ENCODE measurements at regions not wholly inside any gene's neighbourhood (a gene's known extent, or its start where the extent isn't known, plus 50 kb on each side); places are given as distances from the start of the nearest gene placed in this dataset.

- Histone ChIP-seq H3K4me2 (ENCODE audit: low read depth, low read length) (no peak overlapping the region), H3K4me1 (ENCODE audit: low read length) (peaks cover 4% of the 10 kb centered on the region), H4K20me1 (ENCODE audit: insufficient read depth, low read length) (no peaks in the 10 kb centered on the region), H3K9me3 (replicated peaks; ENCODE audit: insufficient read depth, low read length) (no peaks in the 10 kb centered on the region), H3K4me3 (ENCODE audit: low read length) (no peak overlapping the region), H3K27me3 (replicated peaks; ENCODE audit: insufficient read depth, low read length) (no peaks in the 10 kb centered on the region), H3K36me3 (replicated peaks; ENCODE audit: insufficient read depth, low read length) (no peaks in the 10 kb centered on the region), H3K27ac (ENCODE audit: low read length) (no peak overlapping the region), H2AFZ (ENCODE audit: low read length) (no peak overlapping the region), H3K9me2 (replicated peaks; ENCODE audit: insufficient read depth, low read length) (no peaks in the 10 kb centered on the region), H3K79me2 (ENCODE audit: low read length) (no peaks in the 10 kb centered on the region), H3F3A (ENCODE audit: insufficient read depth, low read length) (no peaks in the 10 kb centered on the region), H3K9ac (ENCODE audit: low read length) (no peak overlapping the region)
- TF ChIP-seq EZH2phosphoT487 (IDR thresholded peaks at IDR 0.05; ENCODE audit: low read length) (no peak), CTCF (IDR thresholded peaks at IDR 0.05; ENCODE audit: low read length) (peak; percentile 92)
- DNase-seq, result peak; percentile 22
Observed at GRCh38 chr2:7672027-7672684, 754.9 kb downstream of the RNF144A start.

- TF ChIP-seq EZH2phosphoT487 (IDR thresholded peaks at IDR 0.05; ENCODE audit: low read length) (no peak), CTCF (IDR thresholded peaks at IDR 0.05; ENCODE audit: low read length) (no peak), EZH2 (optimal IDR thresholded peaks at IDR 0.05; ENCODE audit: low read depth, low read length) (no peak)
- H3K79me2 ChIP-seq (ENCODE audit: low read length), result no peaks in the 10 kb centered on the region
- H3K9me2 ChIP-seq (replicated peaks; ENCODE audit: insufficient read depth, low read length), result no peaks in the 10 kb centered on the region
- H3K4me2 ChIP-seq (ENCODE audit: low read depth, low read length), result no peak overlapping the region
- H3K4me1 ChIP-seq (ENCODE audit: low read length), result no peaks in the 10 kb centered on the region
- H3K9ac ChIP-seq (ENCODE audit: low read length), result no peak overlapping the region
- H3K4me3 ChIP-seq (ENCODE audit: low read length), result no peak overlapping the region
- no peak overlapping the region for H2AFZ ChIP-seq (ENCODE audit: low read length)
- no peaks in the 10 kb centered on the region for H3K27me3 ChIP-seq (replicated peaks; ENCODE audit: insufficient read depth, low read length)
- H3K9me3 ChIP-seq (replicated peaks; ENCODE audit: insufficient read depth, low read length), result no peaks in the 10 kb centered on the region
- no peaks in the 10 kb centered on the region for H3F3A ChIP-seq (ENCODE audit: insufficient read depth, low read length)
- no peaks in the 10 kb centered on the region for H4K20me1 ChIP-seq (ENCODE audit: insufficient read depth, low read length)
- no peak overlapping the region for H3K27ac ChIP-seq (ENCODE audit: low read length)
- no peaks in the 10 kb centered on the region for H3K36me3 ChIP-seq (replicated peaks; ENCODE audit: insufficient read depth, low read length)
- DNase-seq, result no peak
Observed at GRCh38 chr2:7672685-7673071, 755.5 kb downstream of the RNF144A start.

GRCh38 chr2:7673101-7673500 lies 755.9 kb downstream of the RNF144A start:
- Histone ChIP-seq H3K4me1 (ENCODE audit: low read length) (no peaks in the 10 kb centered on the region), H3F3A (ENCODE audit: insufficient read depth, low read length) (no peaks in the 10 kb centered on the region), H3K36me3 (replicated peaks; ENCODE audit: insufficient read depth, low read length) (no peaks in the 10 kb centered on the region), H3K79me2 (ENCODE audit: low read length) (no peaks in the 10 kb centered on the region), H3K4me3 (ENCODE audit: low read length) (no peak overlapping the region), H3K9ac (ENCODE audit: low read length) (no peak overlapping the region), H4K20me1 (ENCODE audit: insufficient read depth, low read length) (no peaks in the 10 kb centered on the region), H3K27ac (ENCODE audit: low read length) (no peak overlapping the region), H2AFZ (ENCODE audit: low read length) (no peak overlapping the region), H3K9me3 (replicated peaks; ENCODE audit: insufficient read depth, low read length) (no peaks in the 10 kb centered on the region), H3K27me3 (replicated peaks; ENCODE audit: insufficient read depth, low read length) (no peaks in the 10 kb centered on the region), H3K4me2 (ENCODE audit: low read depth, low read length) (no peak overlapping the region), H3K9me2 (replicated peaks; ENCODE audit: insufficient read depth, low read length) (no peaks in the 10 kb centered on the region)
- DNase-seq, result no peak
- TF ChIP-seq CTCF (IDR thresholded peaks at IDR 0.05; ENCODE audit: low read length) (no peak), EZH2phosphoT487 (IDR thresholded peaks at IDR 0.05; ENCODE audit: low read length) (no peak), EZH2 (optimal IDR thresholded peaks at IDR 0.05; ENCODE audit: low read depth, low read length) (no peak)
